GM12878 (cell line): ENCODE measurements at regions not wholly inside any gene's neighbourhood (a gene's known extent, or its start where the extent isn't known, plus 50 kb on each side); places are given as distances from the start of the nearest gene placed in this dataset.

ENCODE experiments used
- ATAC-seq: fragments of 200-7000 bp; cut with Tn5 transposase; 3 replicates; pipeline ENCODE4 v1.9.1; 2020; ENCODE audit warnings: mild to moderate bottlenecking, moderate library complexity
- BruUV-seq: library from RNA; stranded (reverse); fragments of 400-500 nt; replicated peaks from 2 replicates; lab custom pipeline; 2021; lab: Mats Ljungman, UMichigan
- CTCF ChIA-PET: fragments of 300-600 bp; sonication (Branson Sonifier 250); formaldehyde crosslinking; extraction: SDS; loops from one replicate; lab custom pipeline; 2021; ENCODE audit warnings: inconsistent platforms; lab: Yijun Ruan, JAX
- POLR2A ChIA-PET: fragments of 350-600 bp; formaldehyde crosslinking; extraction: SDS; loops from one replicate; lab custom pipeline; 2021; ENCODE audit warnings: inconsistent platforms; lab: Charles Lee
- RAD21 ChIA-PET: fragments of 300-600 bp; sonication (Branson Sonifier 250); formaldehyde crosslinking; loops from one replicate; lab custom pipeline; 2023; ENCODE audit warnings: antibody characterized with exemption; ENCODE audit not compliant: unreplicated experiment; lab: Charles Lee
- SMC1A ChIA-PET: fragments of 300-600 bp; sonication (Branson Sonifier 250); formaldehyde crosslinking; loops from one replicate; lab custom pipeline; 2023; ENCODE audit not compliant: unreplicated experiment, uncharacterized antibody; lab: Charles Lee
- DNase-seq: peaks from one replicate; pipeline ENCODE4 v3.0.0-alpha.2; 2011; ENCODE audit warnings: low read depth, low spot score
- FAIRE-seq: peaks from 3 replicates; lab custom pipeline; 2011; peaks lifted over from hg19 to GRCh38; lab: Jason Lieb, UNC
- H2AFZ ChIP-seq: 2 replicates; pipeline ENCODE4 v1.6.0; 2011; ENCODE audit warnings: low read depth, low read length, control low read depth; ENCODE audit not compliant: control insufficient read depth
- H3K27ac ChIP-seq: 2 replicates; pipeline ENCODE4 v1.5.1; 2011; ENCODE audit warnings: control low read depth; ENCODE audit not compliant: control insufficient read depth, insufficient read depth
- H3K27me3 ChIP-seq, 2 experiments: replicated peaks in 1 of 2; 2 replicates each; pipeline versions ENCODE4 v1.6.0 to v1.6.1; 2011; ENCODE audit warnings: low read length in 1 of 2; ENCODE audit not compliant: control insufficient read depth in 2 of 2, insufficient read depth in 2 of 2
- H3K36me3 ChIP-seq, 2 experiments: 2 replicates each; pipeline ENCODE4 v1.5.1; 2011; ENCODE audit warnings: low read length in 1 of 2; ENCODE audit not compliant: control insufficient read depth in 2 of 2, insufficient read depth in 2 of 2
- H3K4me1 ChIP-seq: 2 replicates; pipeline ENCODE4 v1.6.1; 2011; ENCODE audit warnings: mild to moderate bottlenecking, low read length, moderate library complexity, mixed read lengths; ENCODE audit not compliant: control insufficient read depth, insufficient read depth
- H3K4me2 ChIP-seq: 2 replicates; pipeline ENCODE4 v1.6.0; 2011; ENCODE audit warnings: control low read depth; ENCODE audit not compliant: control insufficient read depth, insufficient read depth
- H3K4me3 ChIP-seq: fragments of 200-600 bp; sonication (generic); 2 replicates; pipeline ENCODE4 v1.5.1; 2016
- H3K79me2 ChIP-seq: 2 replicates; pipeline ENCODE4 v1.6.0; 2011; ENCODE audit warnings: low read length; ENCODE audit not compliant: control insufficient read depth, insufficient read depth
- H3K9ac ChIP-seq: 2 replicates; pipeline ENCODE4 v1.8.0; 2011; ENCODE audit warnings: low read length, control low read depth, mixed read lengths; ENCODE audit not compliant: control insufficient read depth, insufficient read depth
- H3K9me3 ChIP-seq: replicated peaks from 3 replicates; pipeline ENCODE4 v1.5.1; 2011; ENCODE audit warnings: mild to moderate bottlenecking, low read length; ENCODE audit not compliant: control insufficient read depth, insufficient read depth
- H4K20me1 ChIP-seq: 2 replicates; pipeline ENCODE4 v1.6.0; 2011; ENCODE audit not compliant: control insufficient read depth, insufficient read depth
- ATF2 ChIP-seq: IDR thresholded peaks from 2 replicates; pipeline ENCODE4 v1.6.1; 2012; ENCODE audit warnings: low read length, inconsistent platforms
- CREM ChIP-seq: IDR thresholded peaks from 2 replicates; pipeline ENCODE4 v1.6.1; 2014; ENCODE audit warnings: antibody characterized with exemption, low read depth
- DPF2 ChIP-seq: fragments of 450-650 bp; IDR thresholded peaks from 2 replicates; pipeline ENCODE4 v1.6.1; 2017; ENCODE audit warnings: mild to moderate bottlenecking
- E2F8 ChIP-seq: fragments of 450-650 bp; IDR thresholded peaks from 2 replicates; pipeline ENCODE4 v1.6.1; 2018; ENCODE audit warnings: mild to moderate bottlenecking, low read depth, moderate library complexity; ENCODE audit not compliant: partially characterized antibody
- EP300 ChIP-seq, 2 experiments: fragments of 150-350 bp in 1 of 2; IDR thresholded peaks; 2 replicates each; pipeline ENCODE4 v1.6.1; 2011 to 2012; ENCODE audit warnings: low read depth in 2 of 2, low read length in 2 of 2, borderline replicate concordance in 1 of 2, improper control_type of control experiment in 1 of 2, inconsistent platforms in 1 of 2; ENCODE audit not compliant: control insufficient read depth in 1 of 2
- HSF1 ChIP-seq: fragments of 150-350 bp; IDR thresholded peaks from 2 replicates; pipeline ENCODE4 v1.6.1; 2014; ENCODE audit warnings: mild to moderate bottlenecking, low read depth, low read length
- IRF4 ChIP-seq: IDR thresholded peaks from 2 replicates; pipeline ENCODE4 v1.6.1; 2011; ENCODE audit warnings: low read depth, low read length
- PAX5 ChIP-seq: IDR thresholded peaks from 2 replicates; pipeline ENCODE4 v1.6.1; 2011; ENCODE audit warnings: low read depth, low read length, borderline replicate concordance
- PKNOX1 ChIP-seq: fragments of 450-650 bp; IDR thresholded peaks from 2 replicates; pipeline ENCODE4 v1.6.1; 2016; ENCODE audit warnings: mild to moderate bottlenecking
- POU2F2 ChIP-seq: IDR thresholded peaks from 3 replicates; pipeline ENCODE4 v1.6.1; 2011; ENCODE audit warnings: low read depth, mild to moderate bottlenecking, low read length, borderline replicate concordance
- TCF3 ChIP-seq: IDR thresholded peaks from 2 replicates; pipeline ENCODE4 v1.6.1; 2012; ENCODE audit warnings: low read depth, mild to moderate bottlenecking, low read length, borderline replicate concordance; ENCODE audit not compliant: insufficient read depth
- ZNF384 ChIP-seq: IDR thresholded peaks from 2 replicates; pipeline ENCODE4 v1.6.1; 2012; ENCODE audit warnings: low read depth, mild to moderate bottlenecking, low read length, improper control_type of control experiment, borderline replicate concordance
- WGBS: methylation state at CpG from one replicate; pipeline ENCODE4 v1.1.6; 2016; ENCODE audit warnings: low lambda C conversion rate; ENCODE audit not compliant: insufficient replicate concordance, insufficient coverage; ENCODE audit errors: missing lambda C conversion rate; 5-methylcytosine and 5-hydroxymethylcytosine counted together
- in situ Hi-C: fragments of 300-500 bp; cut with MboI; formaldehyde crosslinking; loops from 9 replicates; pipeline ENCODE4 v1.14.3; 2018; ENCODE audit warnings: mixed read lengths
- intact Hi-C: fragments of 100-400 bp; cut with micrococcal nuclease; formaldehyde crosslinking; loops from one replicate; pipeline ENCODE4 v1.14.2; 2022; ENCODE audit not compliant: unreplicated experiment

GRCh38 chr4:98204236-98204553 is 57.0 kb upstream of the RAP1GDS1 start (continued):
- peak; percentile 14; the same call in 1 of the 2 replicates for TF ChIP-seq PKNOX1

- in situ Hi-C loops = no loop called here
- no peaks in the 10 kb centered on the region for H4K20me1 ChIP-seq
- intact Hi-C loops = loop anchor here (2.0 kb wide), 1 partner anchor 57 kb away; the partner anchor contains the start of gene RAP1GDS1
- peak; percentile 30 for DNase-seq
- peaks cover 2% of the 10 kb centered on the region; the same call in 1 of the 3 replicates for H3K9me3 ChIP-seq
- peak overlapping the region; percentile 1; the same call in 1 of the 2 replicates for H3K9ac ChIP-seq
- H2AFZ ChIP-seq = peak overlapping the region; percentile 78
- BruUV-seq = no TSS peak
- WGBS = 1% methylated on average over 8 of the region's 8 CpGs
- H3K79me2 ChIP-seq = no peaks in the 10 kb centered on the region
- ATAC-seq = peak; percentile 81
- H3K4me1 ChIP-seq = peaks cover 21% of the 10 kb centered on the region
- ChIA-PET CTCF (interaction anchor here (1.3 kb wide), 1 partner anchor 9 kb away, joined by 4 read pairs; no protein-coding TSS in a partner anchor), POLR2A (no interaction called here), RAD21 (interaction anchor here (0.9 kb wide), 1 partner anchor 264 kb away, joined by 3 read pairs; no protein-coding TSS in a partner anchor), SMC1A (interaction anchor here (0.7 to 1.7 kb wide), 3 partner anchors 57 to 725 kb away, joined by 3 read pairs; partner anchors contain the start of genes EIF4E and RAP1GDS1)
- peak overlapping the region; percentile 42 for H3K4me3 ChIP-seq
- peak; percentile 89 for FAIRE-seq
- peak overlapping the region; percentile 98 for H3K4me2 ChIP-seq
- no peaks in the 10 kb centered on the region for H3K27me3 ChIP-seq
- no peaks in the 10 kb centered on the region for H3K36me3 ChIP-seq
- H3K27ac ChIP-seq = peak overlapping the region; percentile 88
- TF ChIP-seq ATF2 (peak; percentile 23; the same call in 1 of the 2 replicates), ZNF384 (peak; percentile 63; the same call in 1 of the 2 replicates), IRF4 (0 out of 2 replicates have a peak, but pooled peaks have one; percentile 39), POU2F2 (peak; percentile 80; the same call in 1 of the 3 replicates), TCF3 (0 out of 2 replicates have a peak, but pooled peaks have one; percentile 5), HSF1 (no peak), PAX5 (peak; percentile 34; the same call in 1 of the 2 replicates), EP300 (IDR thresholded peaks at IDR 0.05; ENCODE audit: borderline replicate concordance in 1 of 2, control insufficient read depth in 1 of 2, low read depth in 2 of 2, low read length in 2 of 2) (0 out of 4 replicates have a peak, but pooled peaks of 1 of the 2 experiments have one; percentile 16), E2F8 (no peak), CREM (peak; percentile 9; the same call in 1 of the 2 replicates), DPF2 (peak; percentile 59; the same call in 1 of the 2 replicates)
Measured at GRCh38 chr4:98203332-98204235, 57.6 kb upstream of the RAP1GDS1 start.
